ENCODE measurements at regions not wholly inside any gene's neighbourhood (a gene's known extent, or its start where the extent isn't known, plus 50 kb on each side); places are given as distances from the start of the nearest gene placed in this dataset.

DNA sequence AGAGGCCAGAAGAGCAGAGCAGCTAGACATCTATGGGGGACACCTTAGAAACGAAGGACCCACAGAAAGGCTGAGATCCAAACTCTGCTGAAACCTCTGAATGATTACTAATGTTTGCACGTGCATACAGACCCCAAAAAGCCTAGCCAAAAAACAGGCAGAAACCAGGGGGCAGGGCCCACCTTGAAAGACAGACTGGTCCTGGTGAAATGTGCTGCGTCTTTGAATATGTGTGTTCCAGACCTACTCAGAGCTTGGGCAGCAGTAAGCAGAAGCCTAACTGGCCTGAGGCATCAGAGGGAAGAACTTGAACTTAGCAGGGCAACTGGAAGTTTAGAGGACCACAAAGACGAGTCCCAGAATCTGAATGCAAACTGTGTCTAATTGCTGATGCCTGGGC lies 251.8 kb downstream of the TEX36 start:
- TF ChIP-seq POLR2A (IDR thresholded peaks at IDR 0.05) (no peak), CTCF (IDR thresholded peaks at IDR 0.05) (no peak)
